ENCODE measurements at regions not wholly inside any gene's neighbourhood (a gene's known extent, or its start where the extent isn't known, plus 50 kb on each side); places are given as distances from the start of the nearest gene placed in this dataset.
"Not testable (repeated sequence)": the region's sequence is repeated elsewhere in the genome, so short reads cannot be mapped to it uniquely, and the experiment has no call there.

GRCh38 chr10:70967591-70968587, 79.5 kb upstream of the PCBD1 start:
- no peak for DNase-seq

- no peak for DNase-seq
These were observed 80.8 kb upstream of the PCBD1 start for GRCh38 chr10:70969188-70969587.

- DNase-seq = no peak
These were observed 82.5 kb upstream of the PCBD1 start for GRCh38 chr10:70970830-70971229.

GRCh38 chr10:70973275-70973674, 84.9 kb upstream of the PCBD1 start:
- no peak for DNase-seq

- peak in 1 of 5 experiments; percentile 5 for DNase-seq
These were observed 86.1 kb upstream of the PCBD1 start for GRCh38 chr10:70974351-70974901.

GRCh38 chr10:70974920-70975319, 86.6 kb upstream of the PCBD1 start:
- DNase-seq = no peak

- DNase-seq = no peak
These were observed 87.8 kb upstream of the PCBD1 start for GRCh38 chr10:70976063-70976695.

- DNase-seq = no peak
These were observed 89.3 kb upstream of the PCBD1 start for GRCh38 chr10:70977625-70978024.

GRCh38 chr10:70978181-70978580, 89.8 kb upstream of the PCBD1 start:
- no peak for DNase-seq

GRCh38 chr10:70978816-70979480, 90.6 kb upstream of the PCBD1 start:
- DNase-seq = no peak

GRCh38 chr10:70980687-70981086, 92.3 kb upstream of the PCBD1 start:
- no peak for DNase-seq

- no peak for DNase-seq
These were observed 92.9 kb upstream of the PCBD1 start for GRCh38 chr10:70981171-70981836.

GRCh38 chr10:70981936-70982335, 93.6 kb upstream of the PCBD1 start:
- DNase-seq = no peak

- peak in 1 of 5 experiments; percentile 64 for DNase-seq
These were observed 94.1 kb upstream of the PCBD1 start for GRCh38 chr10:70982443-70982842.

- no peak for DNase-seq
These were observed 96.8 kb upstream of the PCBD1 start for GRCh38 chr10:70984986-70985722.

GRCh38 chr10:70985824-70986622, 97.7 kb upstream of the PCBD1 start:
- DNase-seq = peak in 1 of 5 experiments; percentile 14

- DNase-seq = no peak
These were observed 98.2 kb upstream of the PCBD1 start for GRCh38 chr10:70986623-70986950.

GRCh38 chr10:70987396-70988130, 99.2 kb upstream of the PCBD1 start:
- no peak for DNase-seq

GRCh38 chr10:70990156-70990555, 101.8 kb upstream of the PCBD1 start:
- DNase-seq = not testable (repeated sequence)

GRCh38 chr10:70990681-70991080, 102.3 kb upstream of the PCBD1 start:
- DNase-seq = no peak

All from T-helper 2 cell (primary cell).